CD4-positive, alpha-beta T cell treated with Interleukin-21 for 1 hour (primary cell): ENCODE measurements at regions not wholly inside any gene's neighbourhood (a gene's known extent, or its start where the extent isn't known, plus 50 kb on each side); places are given as distances from the start of the nearest gene placed in this dataset.

Experiments used
- DNase-seq: peaks from one replicate; pipeline ENCODE4 v3.0.0-alpha.2; 2020

GRCh38 chr7:85564861-85565260 is 378.0 kb upstream of the SEMA3D start:
- DNase-seq = no peak

- no peak for DNase-seq
Measured at GRCh38 chr7:85561706-85562105, 374.9 kb upstream of the SEMA3D start.

- peak; percentile 10 for DNase-seq
Measured at GRCh38 chr7:85554236-85555178, 367.7 kb upstream of the SEMA3D start.

- DNase-seq = no peak
Measured at GRCh38 chr7:85535974-85536729, 349.3 kb upstream of the SEMA3D start.

GRCh38 chr7:85529831-85530230 is 343.0 kb upstream of the SEMA3D start:
- no peak for DNase-seq

GRCh38 chr7:85529201-85529600 is 342.3 kb upstream of the SEMA3D start:
- DNase-seq = no peak

GRCh38 chr7:85528581-85528980 is 341.7 kb upstream of the SEMA3D start:
- DNase-seq = no peak

GRCh38 chr7:85525676-85526075 is 338.8 kb upstream of the SEMA3D start:
- DNase-seq = no peak

GRCh38 chr7:85522070-85522469 is 335.2 kb upstream of the SEMA3D start:
- no peak for DNase-seq

- no peak for DNase-seq
Measured at GRCh38 chr7:85521108-85521694, 334.3 kb upstream of the SEMA3D start.

- DNase-seq = no peak
Measured at GRCh38 chr7:85520175-85520574, 333.3 kb upstream of the SEMA3D start.

- no peak for DNase-seq
Measured at GRCh38 chr7:85516675-85517074, 329.8 kb upstream of the SEMA3D start.

GRCh38 chr7:85512790-85513189 is 325.9 kb upstream of the SEMA3D start:
- no peak for DNase-seq

- DNase-seq = no peak
Measured at GRCh38 chr7:85510287-85510686, 323.4 kb upstream of the SEMA3D start.

- no peak for DNase-seq
Measured at GRCh38 chr7:85509476-85509875, 322.6 kb upstream of the SEMA3D start.

GRCh38 chr7:85508642-85509410 is 322.0 kb upstream of the SEMA3D start:
- DNase-seq = no peak

GRCh38 chr7:85498031-85498430 is 311.2 kb upstream of the SEMA3D start:
- no peak for DNase-seq

GRCh38 chr7:85489498-85489897 is 302.6 kb upstream of the SEMA3D start:
- no peak for DNase-seq

- no peak for DNase-seq
Measured at GRCh38 chr7:85488406-85488805, 301.6 kb upstream of the SEMA3D start.

GRCh38 chr7:85483177-85483576 is 296.3 kb upstream of the SEMA3D start:
- no peak for DNase-seq

- no peak for DNase-seq
Measured at GRCh38 chr7:85480666-85481065, 293.8 kb upstream of the SEMA3D start.

- no peak for DNase-seq
Measured at GRCh38 chr7:85479918-85480643, 293.2 kb upstream of the SEMA3D start.
